H9 (cell line): ENCODE measurements at regions not wholly inside any gene's neighbourhood (a gene's known extent, or its start where the extent isn't known, plus 50 kb on each side); places are given as distances from the start of the nearest gene placed in this dataset.

ENCODE experiments used
- DNase-seq: peaks from one replicate; pipeline ENCODE4 v3.0.0-alpha.2; 2017
- H2AFZ ChIP-seq: one replicate; pipeline ENCODE4 v1.6.1; 2013; ENCODE audit warnings: mild to moderate bottlenecking, low read length, control low read depth, moderate library complexity
- H2AK5ac ChIP-seq: 2 replicates; pipeline ENCODE4 v1.6.1; 2013; ENCODE audit warnings: low read length, control low read depth, mixed read lengths; ENCODE audit not compliant: insufficient read length
- H2BK120ac ChIP-seq: one replicate; pipeline ENCODE4 v1.6.1; 2013; ENCODE audit warnings: low read depth, mild to moderate bottlenecking, low read length, control low read depth, inconsistent platforms; ENCODE audit not compliant: poor library complexity, severe bottlenecking
- H2BK12ac ChIP-seq: 2 replicates; pipeline ENCODE4 v1.6.1; 2013; ENCODE audit warnings: low read length, control low read depth, mixed read lengths, low read depth; ENCODE audit not compliant: insufficient read length
- H2BK15ac ChIP-seq: 2 replicates; pipeline ENCODE4 v1.6.1; 2013; ENCODE audit warnings: low read depth, low read length, control low read depth
- H2BK20ac ChIP-seq: one replicate; pipeline ENCODE4 v1.6.1; 2013; ENCODE audit warnings: low read depth, mild to moderate bottlenecking, low read length, control low read depth, inconsistent platforms; ENCODE audit not compliant: poor library complexity, severe bottlenecking
- H2BK5ac ChIP-seq: 2 replicates; pipeline ENCODE4 v1.6.1; 2013; ENCODE audit warnings: low read length, control low read depth, mixed read lengths; ENCODE audit not compliant: insufficient read length
- H3K14ac ChIP-seq: 2 replicates; pipeline ENCODE4 v1.6.1; 2013; ENCODE audit warnings: low read length, control low read depth; ENCODE audit not compliant: insufficient read depth
- H3K18ac ChIP-seq: 2 replicates; pipeline ENCODE4 v1.6.1; 2013; ENCODE audit warnings: low read depth, mild to moderate bottlenecking, mixed read lengths, low read length, control low read depth; ENCODE audit not compliant: insufficient read length
- H3K23ac ChIP-seq: 2 replicates; pipeline ENCODE4 v1.6.1; 2013; ENCODE audit warnings: low read length, control low read depth, mixed read lengths, low read depth; ENCODE audit not compliant: insufficient read length
- H3K23me2 ChIP-seq: 2 replicates; pipeline ENCODE4 v1.6.1; 2013; ENCODE audit warnings: low read depth, mild to moderate bottlenecking, mixed read lengths, low read length, control low read depth; ENCODE audit not compliant: insufficient read length, poor library complexity, severe bottlenecking
- H3K27ac ChIP-seq: 2 replicates; pipeline ENCODE4 v1.5.1; 2013; ENCODE audit warnings: low read length, control low read depth, mixed read lengths, low read depth; ENCODE audit not compliant: insufficient read length
- H3K27me3 ChIP-seq: 2 replicates; pipeline ENCODE4 v1.6.1; 2013; ENCODE audit warnings: low read length, control low read depth, inconsistent platforms; ENCODE audit not compliant: insufficient read depth
- H3K4ac ChIP-seq: 2 replicates; pipeline ENCODE4 v1.6.1; 2013; ENCODE audit warnings: low read depth, mild to moderate bottlenecking, control low read depth, inconsistent platforms, low read length, moderate library complexity
- H3K4me1 ChIP-seq: 2 replicates; pipeline ENCODE4 v1.6.1; 2013; ENCODE audit warnings: low read length, control low read depth, inconsistent platforms; ENCODE audit not compliant: insufficient read depth
- H3K4me2 ChIP-seq: 2 replicates; pipeline ENCODE4 v1.6.1; 2013; ENCODE audit warnings: low read length, control low read depth, mixed read lengths; ENCODE audit not compliant: insufficient read length, insufficient read depth
- H3K56ac ChIP-seq: 2 replicates; pipeline ENCODE4 v1.6.1; 2013; ENCODE audit warnings: low read depth, mild to moderate bottlenecking, mixed read lengths, low read length, control low read depth; ENCODE audit not compliant: insufficient read length
- H3K79me1 ChIP-seq: 2 replicates; pipeline ENCODE4 v1.6.1; 2013; ENCODE audit warnings: low read depth, mild to moderate bottlenecking, moderate library complexity, low read length, control low read depth, inconsistent platforms; ENCODE audit not compliant: insufficient read depth, poor library complexity, severe bottlenecking
- H3K79me2 ChIP-seq: 2 replicates; pipeline ENCODE4 v1.6.1; 2013; ENCODE audit warnings: low read length, control low read depth, inconsistent platforms; ENCODE audit not compliant: insufficient read depth
- H3K9ac ChIP-seq: 2 replicates; pipeline ENCODE4 v1.6.1; 2013; ENCODE audit warnings: low read length, control low read depth, mixed read lengths; ENCODE audit not compliant: insufficient read length; ENCODE audit errors: extremely low read depth
- H3K9me3 ChIP-seq: one replicate; pipeline ENCODE4 v1.6.1; 2013; ENCODE audit warnings: low read depth, low read length, inconsistent platforms; ENCODE audit not compliant: control insufficient read depth
- H3T11ph ChIP-seq: one replicate; pipeline ENCODE4 v1.6.1; 2013; ENCODE audit warnings: mild to moderate bottlenecking, low read length, control low read depth, inconsistent platforms
- H4K20me1 ChIP-seq: one replicate; pipeline ENCODE4 v1.6.1; 2013; ENCODE audit not compliant: control insufficient read depth, insufficient read length, insufficient read depth
- H4K5ac ChIP-seq: 2 replicates; pipeline ENCODE4 v1.6.1; 2013; ENCODE audit warnings: low read depth, mild to moderate bottlenecking, mixed read lengths, low read length, control low read depth; ENCODE audit not compliant: insufficient read length
- H4K8ac ChIP-seq: replicated peaks from 2 replicates; pipeline ENCODE4 v1.6.1; 2013; ENCODE audit warnings: low read length, control low read depth, mixed read lengths, low read depth; ENCODE audit not compliant: insufficient read length
- H4K91ac ChIP-seq: 2 replicates; pipeline ENCODE4 v1.6.1; 2013; ENCODE audit warnings: low read depth, mild to moderate bottlenecking, moderate library complexity, mixed read lengths, low read length, control low read depth; ENCODE audit not compliant: insufficient read length
- H3K27ac Mint-ChIP-seq, 3 experiments: 2 replicates in 2 of 3; 3 replicates in 1 of 3; pipeline ENCODE4 v1.8.0; 2020 to 2021; ENCODE audit warnings: mixed read lengths in 3 of 3, mild to moderate bottlenecking in 1 of 3, moderate library complexity in 1 of 3
- H3K27me3 Mint-ChIP-seq: 2 replicates; pipeline ENCODE4 v1.8.0; 2021; ENCODE audit warnings: low read depth, mild to moderate bottlenecking, moderate library complexity, mixed read lengths
- H3K36me3 Mint-ChIP-seq, 3 experiments: 2 replicates in 2 of 3; 3 replicates in 1 of 3; pipeline ENCODE4 v1.8.0; 2020 to 2021; ENCODE audit warnings: low read depth in 3 of 3, mixed read lengths in 3 of 3; ENCODE audit not compliant: insufficient read depth in 1 of 3
- H3K4me1 Mint-ChIP-seq, 2 experiments: 2 replicates each; pipeline ENCODE4 v1.8.0; 2020; ENCODE audit warnings: mixed read lengths in 2 of 2
- H3K4me3 Mint-ChIP-seq, 2 experiments: 2 replicates in 1 of 2; 3 replicates in 1 of 2; pipeline ENCODE4 v1.8.0; 2020 to 2021; ENCODE audit warnings: mild to moderate bottlenecking in 2 of 2, mixed read lengths in 2 of 2, moderate library complexity in 1 of 2
- H3K9me3 Mint-ChIP-seq, 2 experiments: 2 replicates in 1 of 2; 3 replicates in 1 of 2; pipeline ENCODE4 v1.8.0; 2020; ENCODE audit warnings: mild to moderate bottlenecking in 2 of 2, mixed read lengths in 2 of 2, moderate library complexity in 1 of 2
- CTCF ChIP-seq: fragments of 200-600 bp; sonication (generic); conservative IDR thresholded peaks from 3 replicates; pipeline ENCODE4 v1.8.0; 2021; ENCODE audit warnings: antibody characterized with exemption, mild to moderate bottlenecking
- WGBS: extraction: QIAGEN DNeasy Blood & Tissue Kit; methylation state at CpG from one replicate; pipeline ENCODE4 v1.1.7; 2013; ENCODE audit warnings: missing lambda C conversion rate, low lambda C conversion rate, mixed read lengths; ENCODE audit not compliant: insufficient read length; ENCODE audit errors: extremely low coverage; 5-methylcytosine and 5-hydroxymethylcytosine counted together

DNA sequence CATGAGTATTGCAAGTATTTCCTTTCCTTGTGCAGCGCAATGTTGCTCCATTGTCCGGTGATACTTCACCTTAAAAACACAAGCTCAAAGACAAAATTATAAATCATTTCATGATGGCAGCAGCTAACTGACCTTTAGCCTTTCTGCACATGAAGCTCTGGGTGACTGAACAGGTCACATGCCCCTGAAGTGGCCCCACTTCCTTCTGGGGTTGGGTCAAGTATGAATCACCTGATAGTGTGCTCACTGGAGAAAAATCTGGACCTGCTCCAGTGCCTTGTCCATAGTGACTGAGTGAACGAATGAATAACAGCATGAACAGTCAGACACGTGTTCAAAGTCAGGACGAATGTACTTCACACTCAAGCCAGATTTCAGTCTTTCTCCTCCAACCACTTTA, 658.9 kb downstream of the NPHP4 start:
- H2AFZ ChIP-seq, result no peak overlapping the region
- no peak overlapping the region for H2BK15ac ChIP-seq
- TF ChIP-seq CTCF, result no peak
- no peak overlapping the region for H3K4me2 ChIP-seq
- no peak overlapping the region for H3K23ac ChIP-seq
- no peak overlapping the region for H3K56ac ChIP-seq
- no peak overlapping the region for H3K18ac ChIP-seq
- H3K23me2 ChIP-seq, result no peaks in the 10 kb centered on the region
- no peaks in the 10 kb centered on the region for H4K20me1 ChIP-seq
- H3K9me3 Mint-ChIP-seq, result peaks cover 28 to 50% of the 10 kb centered on the region in 2 experiments
- no peaks in the 10 kb centered on the region for H3K79me1 ChIP-seq
- no peak overlapping the region for H3K27ac ChIP-seq
- no peak overlapping the region for H3T11ph ChIP-seq
- no peak overlapping the region for H4K91ac ChIP-seq
- no CpG with 5 or more reads among the region's 5 CpGs for WGBS
- H3K36me3 Mint-ChIP-seq, result peaks cover 0 to 5% (median 0%) of the 10 kb centered on the region in 3 experiments; a peak in 3 of 7 replicates
- no peak for DNase-seq
- H2BK5ac ChIP-seq, result no peak overlapping the region
- H2BK12ac ChIP-seq, result no peak overlapping the region
- H3K9me3 ChIP-seq, result no peaks in the 10 kb centered on the region
- no peak overlapping the region for H3K4ac ChIP-seq
- H3K4me1 Mint-ChIP-seq, result no peaks in the 10 kb centered on the region
- H3K79me2 ChIP-seq, result no peaks in the 10 kb centered on the region
- no peak overlapping the region for H4K5ac ChIP-seq
- H4K8ac ChIP-seq, result no peak overlapping the region
- no peak overlapping the region for H3K9ac ChIP-seq
- peaks cover 22% of the 10 kb centered on the region for H3K27me3 Mint-ChIP-seq
- no peak overlapping the region for H2AK5ac ChIP-seq
- no peaks in the 10 kb centered on the region; the same call in 1 of the 2 replicates for H3K27me3 ChIP-seq
- no peak overlapping the region for H2BK20ac ChIP-seq
- H3K27ac Mint-ChIP-seq, result no peak overlapping the region
- no peak overlapping the region for H3K4me3 Mint-ChIP-seq
- no peak overlapping the region for H3K14ac ChIP-seq
- H3K4me1 ChIP-seq, result no peaks in the 10 kb centered on the region
- no peak overlapping the region for H2BK120ac ChIP-seq
